H9 (cell line): ENCODE measurements at regions not wholly inside any gene's neighbourhood (a gene's known extent, or its start where the extent isn't known, plus 50 kb on each side); places are given as distances from the start of the nearest gene placed in this dataset.

Experiments
- DNase-seq: peaks from one replicate; pipeline ENCODE4 v3.0.0-alpha.2; 2017
- H2AFZ ChIP-seq: one replicate; pipeline ENCODE4 v1.6.1; 2013; ENCODE audit warnings: mild to moderate bottlenecking, low read length, control low read depth, moderate library complexity
- H2AK5ac ChIP-seq: 2 replicates; pipeline ENCODE4 v1.6.1; 2013; ENCODE audit warnings: low read length, control low read depth, mixed read lengths; ENCODE audit not compliant: insufficient read length
- H2BK120ac ChIP-seq: one replicate; pipeline ENCODE4 v1.6.1; 2013; ENCODE audit warnings: low read depth, mild to moderate bottlenecking, low read length, control low read depth, inconsistent platforms; ENCODE audit not compliant: poor library complexity, severe bottlenecking
- H2BK12ac ChIP-seq: 2 replicates; pipeline ENCODE4 v1.6.1; 2013; ENCODE audit warnings: low read length, control low read depth, mixed read lengths, low read depth; ENCODE audit not compliant: insufficient read length
- H2BK15ac ChIP-seq: 2 replicates; pipeline ENCODE4 v1.6.1; 2013; ENCODE audit warnings: low read depth, low read length, control low read depth
- H2BK20ac ChIP-seq: one replicate; pipeline ENCODE4 v1.6.1; 2013; ENCODE audit warnings: low read depth, mild to moderate bottlenecking, low read length, control low read depth, inconsistent platforms; ENCODE audit not compliant: poor library complexity, severe bottlenecking
- H2BK5ac ChIP-seq: 2 replicates; pipeline ENCODE4 v1.6.1; 2013; ENCODE audit warnings: low read length, control low read depth, mixed read lengths; ENCODE audit not compliant: insufficient read length
- H3K14ac ChIP-seq: 2 replicates; pipeline ENCODE4 v1.6.1; 2013; ENCODE audit warnings: low read length, control low read depth; ENCODE audit not compliant: insufficient read depth
- H3K18ac ChIP-seq: 2 replicates; pipeline ENCODE4 v1.6.1; 2013; ENCODE audit warnings: low read depth, mild to moderate bottlenecking, mixed read lengths, low read length, control low read depth; ENCODE audit not compliant: insufficient read length
- H3K23ac ChIP-seq: 2 replicates; pipeline ENCODE4 v1.6.1; 2013; ENCODE audit warnings: low read length, control low read depth, mixed read lengths, low read depth; ENCODE audit not compliant: insufficient read length
- H3K23me2 ChIP-seq: 2 replicates; pipeline ENCODE4 v1.6.1; 2013; ENCODE audit warnings: low read depth, mild to moderate bottlenecking, mixed read lengths, low read length, control low read depth; ENCODE audit not compliant: insufficient read length, poor library complexity, severe bottlenecking
- H3K27ac ChIP-seq: 2 replicates; pipeline ENCODE4 v1.5.1; 2013; ENCODE audit warnings: low read length, control low read depth, mixed read lengths, low read depth; ENCODE audit not compliant: insufficient read length
- H3K27me3 ChIP-seq: 2 replicates; pipeline ENCODE4 v1.6.1; 2013; ENCODE audit warnings: low read length, control low read depth, inconsistent platforms; ENCODE audit not compliant: insufficient read depth
- H3K4ac ChIP-seq: 2 replicates; pipeline ENCODE4 v1.6.1; 2013; ENCODE audit warnings: low read depth, mild to moderate bottlenecking, control low read depth, inconsistent platforms, low read length, moderate library complexity
- H3K4me1 ChIP-seq: 2 replicates; pipeline ENCODE4 v1.6.1; 2013; ENCODE audit warnings: low read length, control low read depth, inconsistent platforms; ENCODE audit not compliant: insufficient read depth
- H3K4me2 ChIP-seq: 2 replicates; pipeline ENCODE4 v1.6.1; 2013; ENCODE audit warnings: low read length, control low read depth, mixed read lengths; ENCODE audit not compliant: insufficient read length, insufficient read depth
- H3K56ac ChIP-seq: 2 replicates; pipeline ENCODE4 v1.6.1; 2013; ENCODE audit warnings: low read depth, mild to moderate bottlenecking, mixed read lengths, low read length, control low read depth; ENCODE audit not compliant: insufficient read length
- H3K79me1 ChIP-seq: 2 replicates; pipeline ENCODE4 v1.6.1; 2013; ENCODE audit warnings: low read depth, mild to moderate bottlenecking, moderate library complexity, low read length, control low read depth, inconsistent platforms; ENCODE audit not compliant: insufficient read depth, poor library complexity, severe bottlenecking
- H3K79me2 ChIP-seq: 2 replicates; pipeline ENCODE4 v1.6.1; 2013; ENCODE audit warnings: low read length, control low read depth, inconsistent platforms; ENCODE audit not compliant: insufficient read depth
- H3K9ac ChIP-seq: 2 replicates; pipeline ENCODE4 v1.6.1; 2013; ENCODE audit warnings: low read length, control low read depth, mixed read lengths; ENCODE audit not compliant: insufficient read length; ENCODE audit errors: extremely low read depth
- H3K9me3 ChIP-seq: one replicate; pipeline ENCODE4 v1.6.1; 2013; ENCODE audit warnings: low read depth, low read length, inconsistent platforms; ENCODE audit not compliant: control insufficient read depth
- H3T11ph ChIP-seq: one replicate; pipeline ENCODE4 v1.6.1; 2013; ENCODE audit warnings: mild to moderate bottlenecking, low read length, control low read depth, inconsistent platforms
- H4K20me1 ChIP-seq: one replicate; pipeline ENCODE4 v1.6.1; 2013; ENCODE audit not compliant: control insufficient read depth, insufficient read length, insufficient read depth
- H4K5ac ChIP-seq: 2 replicates; pipeline ENCODE4 v1.6.1; 2013; ENCODE audit warnings: low read depth, mild to moderate bottlenecking, mixed read lengths, low read length, control low read depth; ENCODE audit not compliant: insufficient read length
- H4K8ac ChIP-seq: replicated peaks from 2 replicates; pipeline ENCODE4 v1.6.1; 2013; ENCODE audit warnings: low read length, control low read depth, mixed read lengths, low read depth; ENCODE audit not compliant: insufficient read length
- H4K91ac ChIP-seq: 2 replicates; pipeline ENCODE4 v1.6.1; 2013; ENCODE audit warnings: low read depth, mild to moderate bottlenecking, moderate library complexity, mixed read lengths, low read length, control low read depth; ENCODE audit not compliant: insufficient read length
- H3K27ac Mint-ChIP-seq, 3 experiments: 2 replicates in 2 of 3; 3 replicates in 1 of 3; pipeline ENCODE4 v1.8.0; 2020 to 2021; ENCODE audit warnings: mixed read lengths in 3 of 3, mild to moderate bottlenecking in 1 of 3, moderate library complexity in 1 of 3
- H3K27me3 Mint-ChIP-seq: 2 replicates; pipeline ENCODE4 v1.8.0; 2021; ENCODE audit warnings: low read depth, mild to moderate bottlenecking, moderate library complexity, mixed read lengths
- H3K36me3 Mint-ChIP-seq, 3 experiments: 2 replicates in 2 of 3; 3 replicates in 1 of 3; pipeline ENCODE4 v1.8.0; 2020 to 2021; ENCODE audit warnings: low read depth in 3 of 3, mixed read lengths in 3 of 3; ENCODE audit not compliant: insufficient read depth in 1 of 3
- H3K4me1 Mint-ChIP-seq, 2 experiments: 2 replicates each; pipeline ENCODE4 v1.8.0; 2020; ENCODE audit warnings: mixed read lengths in 2 of 2
- H3K4me3 Mint-ChIP-seq, 2 experiments: 2 replicates in 1 of 2; 3 replicates in 1 of 2; pipeline ENCODE4 v1.8.0; 2020 to 2021; ENCODE audit warnings: mild to moderate bottlenecking in 2 of 2, mixed read lengths in 2 of 2, moderate library complexity in 1 of 2
- H3K9me3 Mint-ChIP-seq, 2 experiments: 2 replicates in 1 of 2; 3 replicates in 1 of 2; pipeline ENCODE4 v1.8.0; 2020; ENCODE audit warnings: mild to moderate bottlenecking in 2 of 2, mixed read lengths in 2 of 2, moderate library complexity in 1 of 2
- CTCF ChIP-seq: fragments of 200-600 bp; sonication (generic); conservative IDR thresholded peaks from 3 replicates; pipeline ENCODE4 v1.8.0; 2021; ENCODE audit warnings: antibody characterized with exemption, mild to moderate bottlenecking
- WGBS: extraction: QIAGEN DNeasy Blood & Tissue Kit; methylation state at CpG from one replicate; pipeline ENCODE4 v1.1.7; 2013; ENCODE audit warnings: missing lambda C conversion rate, low lambda C conversion rate, mixed read lengths; ENCODE audit not compliant: insufficient read length; ENCODE audit errors: extremely low coverage; 5-methylcytosine and 5-hydroxymethylcytosine counted together

- Histone ChIP-seq H2BK12ac (no peak overlapping the region), H2AK5ac (no peak overlapping the region), H4K20me1 (no peaks in the 10 kb centered on the region), H3K4me1 (no peaks in the 10 kb centered on the region), H3T11ph (no peak overlapping the region), H3K4me2 (no peak overlapping the region), H2BK20ac (no peak overlapping the region), H3K9me3 (no peaks in the 10 kb centered on the region), H2BK5ac (no peak overlapping the region), H2AFZ (no peak overlapping the region), H3K18ac (no peak overlapping the region), H3K79me1 (no peaks in the 10 kb centered on the region), H3K79me2 (no peaks in the 10 kb centered on the region), H3K23me2 (no peaks in the 10 kb centered on the region), H3K4ac (no peak overlapping the region), H2BK15ac (no peak overlapping the region), H2BK120ac (no peak overlapping the region), H3K56ac (no peak overlapping the region), H3K9ac (no peak overlapping the region), H4K5ac (no peak overlapping the region), H3K23ac (no peak overlapping the region), H3K14ac (no peak overlapping the region), H4K91ac (no peak overlapping the region), H3K27me3 (no peaks in the 10 kb centered on the region), H3K27ac (no peak overlapping the region), H4K8ac (no peak overlapping the region)
- Mint-ChIP-seq H3K4me1 (no peaks in the 10 kb centered on the region; a peak in 1 of 4 replicates), H3K36me3 (no peaks in the 10 kb centered on the region), H3K4me3 (no peak overlapping the region), H3K27ac (no peak overlapping the region), H3K9me3 (no peaks in the 10 kb centered on the region; a peak in 1 of 5 replicates), H3K27me3 (no peaks in the 10 kb centered on the region)
- DNase-seq = no peak
- no CpG with 5 or more reads among the region's 2 CpGs for WGBS
- no peak for TF ChIP-seq CTCF
Observed at GRCh38 chr6:93654548-93654947, 235.2 kb upstream of the EPHA7 start.
